Cardiac fibroblast (primary cell): ENCODE measurements at regions not wholly inside any gene's neighbourhood (a gene's known extent, or its start where the extent isn't known, plus 50 kb on each side); places are given as distances from the start of the nearest gene placed in this dataset.

Experiments used
- DNase-seq, 2 donors: peaks; one replicate each; pipeline versions ENCODE4 v3.0.0 to v3.0.0-alpha.2; 2010; ENCODE audit warnings: low read depth in 2 of 2
- H3K4me3 ChIP-seq, 2 donors: replicated peaks in 1 of 2; 1 replicate in 1 of 2; 2 replicates in 1 of 2; pipeline ENCODE4 v1.5.1; 2011; ENCODE audit warnings: low read depth in 2 of 2, low read length in 2 of 2, mild to moderate bottlenecking in 2 of 2, moderate library complexity in 1 of 2
- TF ChIP-seq, protein P1 (sequence below): IDR thresholded peaks from one replicate; pipeline ENCODE4 v1.5.1; 2011; ENCODE audit warnings: low read depth, mild to moderate bottlenecking, low read length, inconsistent platforms

DNA sequence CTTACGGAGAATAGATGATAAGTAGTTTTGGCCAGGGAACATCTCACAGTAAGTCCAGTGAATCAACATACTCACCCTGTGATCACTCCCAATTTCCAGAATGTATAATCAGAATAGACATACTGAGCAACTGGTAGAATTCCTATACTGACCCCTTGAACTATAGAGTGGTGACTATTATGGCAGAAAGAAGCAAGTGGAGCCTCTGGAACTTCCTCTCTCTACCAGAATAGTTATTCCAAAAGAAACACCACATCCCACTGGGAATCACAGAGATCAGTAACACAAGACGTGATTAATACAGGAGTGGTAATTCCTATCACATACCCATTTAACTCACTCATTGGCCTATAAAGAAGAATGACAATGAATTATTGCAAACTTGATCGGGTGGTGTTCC lies 50.1 kb upstream of the TRIM42 start:
- H3K4me3 ChIP-seq: no peak overlapping the region
- TF ChIP-seq, protein P1, sequence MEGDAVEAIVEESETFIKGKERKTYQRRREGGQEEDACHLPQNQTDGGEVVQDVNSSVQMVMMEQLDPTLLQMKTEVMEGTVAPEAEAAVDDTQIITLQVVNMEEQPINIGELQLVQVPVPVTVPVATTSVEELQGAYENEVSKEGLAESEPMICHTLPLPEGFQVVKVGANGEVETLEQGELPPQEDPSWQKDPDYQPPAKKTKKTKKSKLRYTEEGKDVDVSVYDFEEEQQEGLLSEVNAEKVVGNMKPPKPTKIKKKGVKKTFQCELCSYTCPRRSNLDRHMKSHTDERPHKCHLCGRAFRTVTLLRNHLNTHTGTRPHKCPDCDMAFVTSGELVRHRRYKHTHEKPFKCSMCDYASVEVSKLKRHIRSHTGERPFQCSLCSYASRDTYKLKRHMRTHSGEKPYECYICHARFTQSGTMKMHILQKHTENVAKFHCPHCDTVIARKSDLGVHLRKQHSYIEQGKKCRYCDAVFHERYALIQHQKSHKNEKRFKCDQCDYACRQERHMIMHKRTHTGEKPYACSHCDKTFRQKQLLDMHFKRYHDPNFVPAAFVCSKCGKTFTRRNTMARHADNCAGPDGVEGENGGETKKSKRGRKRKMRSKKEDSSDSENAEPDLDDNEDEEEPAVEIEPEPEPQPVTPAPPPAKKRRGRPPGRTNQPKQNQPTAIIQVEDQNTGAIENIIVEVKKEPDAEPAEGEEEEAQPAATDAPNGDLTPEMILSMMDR: no peak
- DNase-seq: peak in 1 of 2 donors; percentile 26
